Liver (tissue), 8 donors: ENCODE measurements at regions not wholly inside any gene's neighbourhood (a gene's known extent, or its start where the extent isn't known, plus 50 kb on each side); places are given as distances from the start of the nearest gene placed in this dataset.

Source experiments
- DNase-seq: peaks from one replicate; pipeline ENCODE4 v3.0.0-alpha.2; 2017; ENCODE audit warnings: low spot score
- H3K27ac ChIP-seq, 2 donors: one replicate each; pipeline ENCODE4 v1.7.0; 2013; ENCODE audit warnings: inconsistent platforms in 2 of 2, low read length in 2 of 2, control low read depth in 1 of 2, low read depth in 1 of 2, mild to moderate bottlenecking in 1 of 2
- H3K27me3 ChIP-seq, 4 donors: one replicate each; pipeline versions ENCODE4 v1.6.1 to v1.7.0; 2013; ENCODE audit warnings: low read length in 3 of 4, inconsistent platforms in 1 of 4, mild to moderate bottlenecking in 1 of 4, moderate library complexity in 1 of 4; ENCODE audit not compliant: control insufficient read depth in 4 of 4, insufficient read depth in 4 of 4
- H3K36me3 ChIP-seq, 4 donors: one replicate each; pipeline versions ENCODE4 v1.6.1 to v1.7.0; 2013; ENCODE audit warnings: low read length in 3 of 4, mild to moderate bottlenecking in 3 of 4, low read depth in 1 of 4, moderate library complexity in 1 of 4; ENCODE audit not compliant: control insufficient read depth in 4 of 4, insufficient read depth in 3 of 4
- H3K4me1 ChIP-seq, 4 donors: one replicate each; pipeline versions ENCODE4 v1.6.1 to v1.7.0; 2013; ENCODE audit warnings: low read length in 3 of 4, mild to moderate bottlenecking in 3 of 4, moderate library complexity in 1 of 4; ENCODE audit not compliant: control insufficient read depth in 4 of 4, insufficient read depth in 4 of 4
- H3K4me3 ChIP-seq, 3 donors: one replicate each; pipeline versions ENCODE4 v1.6.1 to v1.7.0; 2013; ENCODE audit warnings: low read length in 3 of 3, control low read depth in 1 of 3, low read depth in 1 of 3, mild to moderate bottlenecking in 1 of 3
- H3K9ac ChIP-seq, 2 donors: one replicate each; pipeline ENCODE4 v1.7.0; 2013; ENCODE audit warnings: low read length in 2 of 2, mild to moderate bottlenecking in 2 of 2, moderate library complexity in 2 of 2, control low read depth in 1 of 2, low read depth in 1 of 2
- H3K9me3 ChIP-seq, 4 donors: one replicate each; pipeline versions ENCODE4 v1.6.1 to v1.7.0; 2013; ENCODE audit warnings: low read length in 3 of 4; ENCODE audit not compliant: control insufficient read depth in 4 of 4
- FOXA1 ChIP-seq: IDR thresholded peaks from 2 replicates; pipeline ENCODE4 v1.6.1; 2016; ENCODE audit warnings: antibody characterized with exemption
- FOXA2 ChIP-seq: IDR thresholded peaks from 2 replicates; pipeline ENCODE4 v1.6.1; 2016; ENCODE audit warnings: antibody characterized with exemption
- GABPA ChIP-seq, 2 donors: IDR thresholded peaks in 1 of 2; conservative IDR thresholded peaks in 1 of 2; 2 replicates each; pipeline ENCODE4 v1.6.1; 2016; ENCODE audit warnings: antibody characterized with exemption in 2 of 2, mild to moderate bottlenecking in 1 of 2, moderate library complexity in 1 of 2
- HNF4A ChIP-seq, 2 donors: conservative IDR thresholded peaks; 2 replicates each; pipeline ENCODE4 v1.6.1; 2016; ENCODE audit warnings: antibody characterized with exemption in 2 of 2, mild to moderate bottlenecking in 2 of 2
- HNF4G ChIP-seq: IDR thresholded peaks from 2 replicates; pipeline ENCODE4 v1.6.1; 2016; ENCODE audit warnings: antibody characterized with exemption
- NR2F2 ChIP-seq: IDR thresholded peaks from 2 replicates; pipeline ENCODE4 v1.6.1; 2016; ENCODE audit warnings: antibody characterized with exemption
- RAD21 ChIP-seq, 2 donors: IDR thresholded peaks; 2 replicates each; pipeline ENCODE4 v1.6.1; 2016; ENCODE audit warnings: antibody characterized with exemption in 2 of 2, mild to moderate bottlenecking in 2 of 2
- RXRA ChIP-seq, 2 donors: IDR thresholded peaks; 2 replicates each; pipeline ENCODE4 v1.6.1; 2017 to 2018; ENCODE audit warnings: antibody characterized with exemption in 2 of 2, mild to moderate bottlenecking in 1 of 2
- SP1 ChIP-seq: IDR thresholded peaks from 2 replicates; pipeline ENCODE4 v1.6.1; 2018; ENCODE audit warnings: antibody characterized with exemption, mild to moderate bottlenecking
- TAF1 ChIP-seq: conservative IDR thresholded peaks from 2 replicates; pipeline ENCODE4 v1.6.1; 2016; ENCODE audit warnings: antibody characterized with exemption, mild to moderate bottlenecking
- YY1 ChIP-seq: IDR thresholded peaks from 2 replicates; pipeline ENCODE4 v1.6.1; 2016; ENCODE audit warnings: antibody characterized with exemption, mild to moderate bottlenecking
- WGBS: extraction: QIAGEN DNeasy Blood & Tissue Kit; methylation state at CpG from one replicate; pipeline ENCODE4 v1.1.7; 2013; 5-methylcytosine and 5-hydroxymethylcytosine counted together
- TF ChIP-seq, protein P1 (sequence below): IDR thresholded peaks from 2 replicates; pipeline ENCODE4 v1.6.1; 2016; ENCODE audit warnings: antibody characterized with exemption
- TF ChIP-seq, protein P2 (sequence below): IDR thresholded peaks from 2 replicates; pipeline ENCODE4 v1.6.1; 2016; ENCODE audit warnings: antibody characterized with exemption
- TF ChIP-seq, protein P3 (sequence below): IDR thresholded peaks from 2 replicates; pipeline ENCODE4 v1.6.1; 2016; ENCODE audit warnings: antibody characterized with exemption, mild to moderate bottlenecking
- TF ChIP-seq, protein P4 (sequence below): IDR thresholded peaks from 2 replicates; pipeline ENCODE4 v1.6.1; 2016; ENCODE audit warnings: antibody characterized with exemption
- TF ChIP-seq, protein P5 (sequence below): fragments of 150-350 bp; IDR thresholded peaks from 2 replicates; pipeline ENCODE4 v1.5.1; 2017; ENCODE audit warnings: improper control_type of control experiment, low read depth, low read length; ENCODE audit not compliant: missing input control
- donor health status: healthy.
- donor health status: healthy.
- donor health status: healthy.
- donor health status: healthy.
- donor health status: healthy.

DNA sequence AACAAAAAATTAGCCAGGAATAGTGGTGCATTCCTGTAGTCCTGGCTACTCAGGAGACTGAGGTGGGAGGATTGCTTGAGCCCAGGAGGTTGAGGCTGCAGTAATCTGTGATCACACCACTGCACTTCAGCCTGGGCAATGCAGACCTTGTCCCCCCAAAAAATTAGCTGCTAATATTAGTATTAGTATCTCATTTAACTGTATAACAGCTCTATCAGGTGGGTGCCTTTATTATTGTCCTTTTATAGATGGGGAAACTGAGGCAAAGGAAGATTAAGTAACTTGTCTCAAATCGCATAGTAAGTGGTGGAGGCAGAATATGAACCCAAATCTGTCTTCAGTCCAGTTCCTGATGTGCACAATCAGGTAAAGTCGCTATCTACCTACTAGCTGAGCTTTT lies 142.3 kb upstream of the CRY1 start:
- H3K27me3 ChIP-seq, result peaks cover 0 to 3% (median under 1%) of the 10 kb centered on the region in 4 donors
- H3K9me3 ChIP-seq, result no peaks in the 10 kb centered on the region
- TF ChIP-seq, protein P1, sequence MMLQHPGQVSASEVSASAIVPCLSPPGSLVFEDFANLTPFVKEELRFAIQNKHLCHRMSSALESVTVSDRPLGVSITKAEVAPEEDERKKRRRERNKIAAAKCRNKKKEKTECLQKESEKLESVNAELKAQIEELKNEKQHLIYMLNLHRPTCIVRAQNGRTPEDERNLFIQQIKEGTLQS, result no peak
- 81% methylated on average over 2 of the region's 2 CpGs for WGBS
- no peak overlapping the region for H3K9ac ChIP-seq
- DNase-seq, result no peak
- H3K4me1 ChIP-seq, result no peaks in the 10 kb centered on the region
- H3K27ac ChIP-seq, result no peak overlapping the region
- no peaks in the 10 kb centered on the region for H3K36me3 ChIP-seq
- H3K4me3 ChIP-seq, result no peak overlapping the region

DNA sequence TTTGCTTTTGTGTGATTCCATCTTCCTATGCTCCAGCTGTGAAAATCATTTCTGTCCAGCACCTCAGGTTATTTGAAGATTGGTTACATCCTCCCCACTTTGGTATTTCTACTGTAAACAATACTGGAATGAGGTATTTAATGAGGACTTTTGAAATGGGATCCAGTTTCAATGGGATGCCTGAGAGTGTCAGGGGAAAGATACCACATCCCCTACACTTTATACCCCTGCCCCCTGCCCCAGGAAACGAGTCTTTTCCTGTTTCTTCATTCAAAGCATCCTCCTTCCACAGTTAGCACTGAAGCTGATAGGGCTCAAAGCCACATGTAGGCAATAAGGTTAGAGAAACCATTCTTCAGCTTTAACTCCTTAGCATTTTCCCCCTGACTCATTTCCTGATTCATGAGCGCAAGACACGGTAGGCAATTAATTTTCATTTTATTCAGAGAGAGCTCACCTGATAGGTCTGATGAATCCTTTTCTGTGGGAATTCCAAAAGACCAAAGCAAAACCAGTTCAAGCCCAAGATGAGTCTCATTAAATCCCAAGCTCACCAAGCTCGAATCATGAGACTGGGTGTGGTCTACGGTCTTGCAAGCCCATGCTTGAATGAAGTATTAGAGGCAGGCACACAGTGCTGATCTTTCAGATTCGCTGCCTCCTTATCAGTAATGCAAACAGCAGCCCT lies 143.6 kb upstream of the CRY1 start:
- Histone ChIP-seq H3K4me3 (no peak overlapping the region), H3K36me3 (no peaks in the 10 kb centered on the region), H3K4me1 (no peaks in the 10 kb centered on the region), H3K9ac (no peak overlapping the region), H3K9me3 (no peaks in the 10 kb centered on the region), H3K27ac (no peak overlapping the region), H3K27me3 (peaks cover 0 to 3% (median under 1%) of the 10 kb centered on the region in 4 donors)
- WGBS, result 48% methylated on average over 6 of the region's 6 CpGs
- TF ChIP-seq RAD21 (IDR thresholded peaks at IDR 0.05) (no peak), HNF4A (conservative IDR thresholded peaks at IDR 0.05) (no peak)
- TF ChIP-seq, protein P2, sequence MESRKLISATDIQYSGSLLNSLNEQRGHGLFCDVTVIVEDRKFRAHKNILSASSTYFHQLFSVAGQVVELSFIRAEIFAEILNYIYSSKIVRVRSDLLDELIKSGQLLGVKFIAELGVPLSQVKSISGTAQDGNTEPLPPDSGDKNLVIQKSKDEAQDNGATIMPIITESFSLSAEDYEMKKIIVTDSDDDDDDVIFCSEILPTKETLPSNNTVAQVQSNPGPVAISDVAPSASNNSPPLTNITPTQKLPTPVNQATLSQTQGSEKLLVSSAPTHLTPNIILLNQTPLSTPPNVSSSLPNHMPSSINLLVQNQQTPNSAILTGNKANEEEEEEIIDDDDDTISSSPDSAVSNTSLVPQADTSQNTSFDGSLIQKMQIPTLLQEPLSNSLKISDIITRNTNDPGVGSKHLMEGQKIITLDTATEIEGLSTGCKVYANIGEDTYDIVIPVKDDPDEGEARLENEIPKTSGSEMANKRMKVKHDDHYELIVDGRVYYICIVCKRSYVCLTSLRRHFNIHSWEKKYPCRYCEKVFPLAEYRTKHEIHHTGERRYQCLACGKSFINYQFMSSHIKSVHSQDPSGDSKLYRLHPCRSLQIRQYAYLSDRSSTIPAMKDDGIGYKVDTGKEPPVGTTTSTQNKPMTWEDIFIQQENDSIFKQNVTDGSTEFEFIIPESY, result no peak
- TF ChIP-seq, protein P3, sequence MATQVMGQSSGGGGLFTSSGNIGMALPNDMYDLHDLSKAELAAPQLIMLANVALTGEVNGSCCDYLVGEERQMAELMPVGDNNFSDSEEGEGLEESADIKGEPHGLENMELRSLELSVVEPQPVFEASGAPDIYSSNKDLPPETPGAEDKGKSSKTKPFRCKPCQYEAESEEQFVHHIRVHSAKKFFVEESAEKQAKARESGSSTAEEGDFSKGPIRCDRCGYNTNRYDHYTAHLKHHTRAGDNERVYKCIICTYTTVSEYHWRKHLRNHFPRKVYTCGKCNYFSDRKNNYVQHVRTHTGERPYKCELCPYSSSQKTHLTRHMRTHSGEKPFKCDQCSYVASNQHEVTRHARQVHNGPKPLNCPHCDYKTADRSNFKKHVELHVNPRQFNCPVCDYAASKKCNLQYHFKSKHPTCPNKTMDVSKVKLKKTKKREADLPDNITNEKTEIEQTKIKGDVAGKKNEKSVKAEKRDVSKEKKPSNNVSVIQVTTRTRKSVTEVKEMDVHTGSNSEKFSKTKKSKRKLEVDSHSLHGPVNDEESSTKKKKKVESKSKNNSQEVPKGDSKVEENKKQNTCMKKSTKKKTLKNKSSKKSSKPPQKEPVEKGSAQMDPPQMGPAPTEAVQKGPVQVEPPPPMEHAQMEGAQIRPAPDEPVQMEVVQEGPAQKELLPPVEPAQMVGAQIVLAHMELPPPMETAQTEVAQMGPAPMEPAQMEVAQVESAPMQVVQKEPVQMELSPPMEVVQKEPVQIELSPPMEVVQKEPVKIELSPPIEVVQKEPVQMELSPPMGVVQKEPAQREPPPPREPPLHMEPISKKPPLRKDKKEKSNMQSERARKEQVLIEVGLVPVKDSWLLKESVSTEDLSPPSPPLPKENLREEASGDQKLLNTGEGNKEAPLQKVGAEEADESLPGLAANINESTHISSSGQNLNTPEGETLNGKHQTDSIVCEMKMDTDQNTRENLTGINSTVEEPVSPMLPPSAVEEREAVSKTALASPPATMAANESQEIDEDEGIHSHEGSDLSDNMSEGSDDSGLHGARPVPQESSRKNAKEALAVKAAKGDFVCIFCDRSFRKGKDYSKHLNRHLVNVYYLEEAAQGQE, result no peak
- no peak for DNase-seq

DNA sequence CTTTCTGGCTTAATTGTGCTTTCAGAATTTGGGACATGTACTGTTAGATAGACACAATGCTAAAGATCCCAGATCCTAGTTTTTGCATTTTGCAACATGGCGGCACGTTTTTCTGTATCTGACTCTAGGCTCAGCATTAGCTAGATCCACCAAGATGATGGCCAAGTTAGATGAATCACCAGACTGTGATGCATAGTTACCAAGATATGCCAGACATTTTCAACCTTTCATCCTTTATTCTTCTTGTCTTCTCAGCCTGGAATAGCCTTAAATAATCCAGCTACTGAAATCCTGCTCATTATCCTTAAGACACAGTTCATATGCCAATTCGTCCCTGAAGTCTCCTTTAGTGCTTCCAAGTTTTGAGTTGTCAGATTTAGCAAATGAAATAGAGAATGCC lies 144.9 kb upstream of the CRY1 start:
- H3K4me3 ChIP-seq, result no peak overlapping the region
- no peak overlapping the region for H3K9ac ChIP-seq
- no peaks in the 10 kb centered on the region for H3K36me3 ChIP-seq
- H3K4me1 ChIP-seq, result no peaks in the 10 kb centered on the region
- 86% methylated on average over 3 of the region's 3 CpGs for WGBS
- H3K9me3 ChIP-seq, result no peaks in the 10 kb centered on the region
- DNase-seq, result no peak
- H3K27me3 ChIP-seq, result peaks cover 0 to 6% (median 0%) of the 10 kb centered on the region in 4 donors
- no peak overlapping the region for H3K27ac ChIP-seq
- TF ChIP-seq, protein P2, result no peak
- TF ChIP-seq FOXA1 (no peak), YY1 (no peak), TAF1 (no peak), HNF4G (no peak), RXRA (IDR thresholded peaks at IDR 0.05) (no peak), FOXA2 (no peak), GABPA (IDR thresholded peaks at IDR 0.05 in 1 of 2, conservative IDR thresholded peaks at IDR 0.05 in 1 of 2) (no peak), HNF4A (conservative IDR thresholded peaks at IDR 0.05) (no peak), NR2F2 (no peak), SP1 (no peak), RAD21 (IDR thresholded peaks at IDR 0.05) (no peak)
- TF ChIP-seq, protein P4, sequence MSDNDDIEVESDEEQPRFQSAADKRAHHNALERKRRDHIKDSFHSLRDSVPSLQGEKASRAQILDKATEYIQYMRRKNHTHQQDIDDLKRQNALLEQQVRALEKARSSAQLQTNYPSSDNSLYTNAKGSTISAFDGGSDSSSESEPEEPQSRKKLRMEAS, result no peak
- TF ChIP-seq, protein P5, sequence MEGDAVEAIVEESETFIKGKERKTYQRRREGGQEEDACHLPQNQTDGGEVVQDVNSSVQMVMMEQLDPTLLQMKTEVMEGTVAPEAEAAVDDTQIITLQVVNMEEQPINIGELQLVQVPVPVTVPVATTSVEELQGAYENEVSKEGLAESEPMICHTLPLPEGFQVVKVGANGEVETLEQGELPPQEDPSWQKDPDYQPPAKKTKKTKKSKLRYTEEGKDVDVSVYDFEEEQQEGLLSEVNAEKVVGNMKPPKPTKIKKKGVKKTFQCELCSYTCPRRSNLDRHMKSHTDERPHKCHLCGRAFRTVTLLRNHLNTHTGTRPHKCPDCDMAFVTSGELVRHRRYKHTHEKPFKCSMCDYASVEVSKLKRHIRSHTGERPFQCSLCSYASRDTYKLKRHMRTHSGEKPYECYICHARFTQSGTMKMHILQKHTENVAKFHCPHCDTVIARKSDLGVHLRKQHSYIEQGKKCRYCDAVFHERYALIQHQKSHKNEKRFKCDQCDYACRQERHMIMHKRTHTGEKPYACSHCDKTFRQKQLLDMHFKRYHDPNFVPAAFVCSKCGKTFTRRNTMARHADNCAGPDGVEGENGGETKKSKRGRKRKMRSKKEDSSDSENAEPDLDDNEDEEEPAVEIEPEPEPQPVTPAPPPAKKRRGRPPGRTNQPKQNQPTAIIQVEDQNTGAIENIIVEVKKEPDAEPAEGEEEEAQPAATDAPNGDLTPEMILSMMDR, result no peak
- TF ChIP-seq, protein P1, result no peak
